ENCODE measurements at regions not wholly inside any gene's neighbourhood (a gene's known extent, or its start where the extent isn't known, plus 50 kb on each side); places are given as distances from the start of the nearest gene placed in this dataset.
A peak's percentile ranks its signal among the peaks of the same experiment; 100 is the strongest.

DNA sequence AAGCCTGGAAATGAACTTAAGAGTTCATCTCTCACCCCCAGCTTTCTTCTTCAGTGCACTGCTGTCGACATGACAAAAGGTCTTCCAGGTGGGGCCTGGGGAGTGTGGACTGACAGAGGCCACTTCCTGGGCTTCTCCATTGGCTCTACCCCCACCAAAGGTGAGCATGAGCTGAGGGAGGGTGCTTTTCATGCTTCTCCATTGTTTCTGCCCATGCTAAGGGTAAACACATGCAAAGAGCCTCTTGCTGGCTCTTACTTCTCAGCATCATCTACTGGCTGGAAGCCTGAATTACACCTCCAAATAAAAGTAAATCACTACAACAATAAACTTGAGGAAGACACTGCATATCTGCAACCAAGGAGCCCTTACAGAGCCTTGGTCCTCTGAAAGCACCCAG lies 227.2 kb downstream of the EPM2A start:
- TF ChIP-seq, protein P1, sequence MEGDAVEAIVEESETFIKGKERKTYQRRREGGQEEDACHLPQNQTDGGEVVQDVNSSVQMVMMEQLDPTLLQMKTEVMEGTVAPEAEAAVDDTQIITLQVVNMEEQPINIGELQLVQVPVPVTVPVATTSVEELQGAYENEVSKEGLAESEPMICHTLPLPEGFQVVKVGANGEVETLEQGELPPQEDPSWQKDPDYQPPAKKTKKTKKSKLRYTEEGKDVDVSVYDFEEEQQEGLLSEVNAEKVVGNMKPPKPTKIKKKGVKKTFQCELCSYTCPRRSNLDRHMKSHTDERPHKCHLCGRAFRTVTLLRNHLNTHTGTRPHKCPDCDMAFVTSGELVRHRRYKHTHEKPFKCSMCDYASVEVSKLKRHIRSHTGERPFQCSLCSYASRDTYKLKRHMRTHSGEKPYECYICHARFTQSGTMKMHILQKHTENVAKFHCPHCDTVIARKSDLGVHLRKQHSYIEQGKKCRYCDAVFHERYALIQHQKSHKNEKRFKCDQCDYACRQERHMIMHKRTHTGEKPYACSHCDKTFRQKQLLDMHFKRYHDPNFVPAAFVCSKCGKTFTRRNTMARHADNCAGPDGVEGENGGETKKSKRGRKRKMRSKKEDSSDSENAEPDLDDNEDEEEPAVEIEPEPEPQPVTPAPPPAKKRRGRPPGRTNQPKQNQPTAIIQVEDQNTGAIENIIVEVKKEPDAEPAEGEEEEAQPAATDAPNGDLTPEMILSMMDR (conservative IDR thresholded peaks at IDR 0.05; ENCODE audit: low read depth, low read length), result peak; percentile 52; the same call in 1 of the 2 replicates
- TF ChIP-seq EZH2phosphoT487 (IDR thresholded peaks at IDR 0.05; ENCODE audit: borderline replicate concordance, low read length), result no peak

Data from PC-3 (cell line).